Vagina (tissue), 2 donors: ENCODE measurements at regions not wholly inside any gene's neighbourhood (a gene's known extent, or its start where the extent isn't known, plus 50 kb on each side); places are given as distances from the start of the nearest gene placed in this dataset.

Source experiments
- CTCF ChIP-seq, 3 experiments: fragments of 450-650 bp in 2 of 3; fragments of 200-600 bp in 1 of 3; sonication (generic) in 1 of 3; IDR thresholded peaks; one replicate each; pipeline ENCODE4 v1.5.1; 2017 to 2019; ENCODE audit warnings: antibody characterized with exemption in 3 of 3, mild to moderate bottlenecking in 2 of 3, moderate library complexity in 2 of 3
- POLR2A ChIP-seq, 2 donors: fragments of 450-650 bp; IDR thresholded peaks; one replicate each; pipeline ENCODE4 v1.6.1; 2017; ENCODE audit warnings: antibody characterized with exemption in 2 of 2, mild to moderate bottlenecking in 2 of 2, moderate library complexity in 2 of 2
- POLR2AphosphoS5 ChIP-seq, 2 donors: sonication (generic); formaldehyde crosslinking; IDR thresholded peaks; one replicate each; pipeline ENCODE4 v1.9.0; 2017; ENCODE audit warnings: antibody characterized with exemption in 2 of 2, mild to moderate bottlenecking in 2 of 2, low read depth in 1 of 2; ENCODE audit not compliant: insufficient read depth in 1 of 2

DNA sequence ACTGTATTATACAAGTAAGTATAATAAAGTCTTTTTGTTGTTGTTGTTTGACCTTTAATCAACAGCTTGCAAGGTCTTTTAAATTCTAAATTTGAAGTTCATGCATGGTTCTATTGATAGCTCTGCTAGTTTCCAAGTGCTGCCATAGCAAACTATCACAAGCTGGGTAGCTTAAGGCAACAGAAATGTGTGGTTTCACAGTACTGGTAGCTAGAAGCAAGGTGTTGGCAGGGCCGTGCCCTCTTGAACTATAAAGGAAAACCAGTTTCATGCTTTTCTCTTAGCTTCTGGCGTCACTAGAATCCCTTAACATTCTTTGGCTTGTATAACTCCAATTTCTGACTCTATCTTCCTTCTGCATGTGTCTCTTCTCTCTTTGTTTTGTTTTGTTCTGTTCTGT is 1021.9 kb upstream of the AUTS2 start:
- TF ChIP-seq CTCF (IDR thresholded peaks at IDR 0.05) (no peak), POLR2AphosphoS5 (IDR thresholded peaks at IDR 0.05; ENCODE audit: insufficient read depth in 1 of 2, low read depth in 1 of 2) (no peak), POLR2A (IDR thresholded peaks at IDR 0.05) (no peak)
